Kidney capillary endothelial cell (primary cell): ENCODE measurements at regions not wholly inside any gene's neighbourhood (a gene's known extent, or its start where the extent isn't known, plus 50 kb on each side); places are given as distances from the start of the nearest gene placed in this dataset.

Source experiments
- DNase-seq: peaks from one replicate; pipeline ENCODE4 v3.0.0-alpha.2; 2018; ENCODE audit warnings: low spot score

DNA sequence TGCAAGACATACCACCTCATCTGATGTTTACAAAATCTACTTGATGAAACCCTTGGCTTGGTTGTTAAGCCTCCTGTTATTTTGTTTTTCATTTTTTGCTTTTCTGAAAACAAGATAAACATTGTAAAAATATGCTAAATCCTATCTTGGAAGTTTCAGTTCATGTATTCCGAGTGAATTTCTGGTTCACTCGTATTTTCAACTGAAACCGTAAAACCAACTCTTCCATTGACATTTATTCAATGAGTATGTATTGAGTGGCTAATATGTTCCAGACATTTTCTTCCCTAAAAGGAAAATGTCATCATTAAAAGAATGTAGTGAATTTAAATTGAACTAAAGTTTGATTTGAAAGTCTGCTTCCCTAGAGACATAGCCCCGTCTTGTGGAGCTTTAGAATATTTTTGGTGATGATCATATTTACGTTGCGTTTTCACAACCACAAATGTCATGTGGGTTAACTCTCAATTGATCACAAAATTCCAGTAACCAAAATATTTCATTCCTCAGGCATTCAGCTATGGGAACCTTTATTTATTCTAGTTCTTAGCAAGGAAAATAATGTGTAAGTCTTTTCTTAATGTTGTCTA is 204.2 kb downstream of the MBD2 start:
- DNase-seq: no peak

- DNase-seq: no peak
Observed at GRCh38 chr18:54019641-54020040, 204.8 kb downstream of the MBD2 start.

GRCh38 chr18:54013452-54013851 is 211.0 kb downstream of the MBD2 start:
- DNase-seq: no peak

DNA sequence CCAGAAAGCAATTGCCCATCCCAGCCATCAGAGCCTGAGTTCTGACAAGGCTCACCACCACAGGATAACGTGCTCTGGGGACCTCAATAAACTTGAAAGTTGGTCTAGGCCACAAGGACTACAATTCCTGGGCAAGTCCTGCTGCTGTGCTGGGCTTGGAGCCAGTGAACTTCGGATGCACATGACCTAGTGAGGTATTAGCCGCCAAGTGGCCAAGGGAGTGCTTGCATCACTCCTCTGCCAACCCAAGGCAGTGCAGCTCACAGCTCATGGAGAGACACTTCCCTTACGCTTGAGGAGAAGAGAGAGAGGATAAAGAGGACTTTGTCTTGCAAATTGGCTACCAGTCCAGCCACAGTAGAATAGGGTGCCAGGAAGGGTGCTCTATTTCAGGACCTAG is 219.6 kb downstream of the MBD2 start:
- DNase-seq: no peak

GRCh38 chr18:54003195-54003594 is 221.3 kb downstream of the MBD2 start:
- DNase-seq: no peak

GRCh38 chr18:53997064-53997463 is 227.4 kb downstream of the MBD2 start:
- DNase-seq: no peak

- no peak for DNase-seq
Observed at GRCh38 chr18:53994016-53994415, 230.5 kb downstream of the MBD2 start.

DNA sequence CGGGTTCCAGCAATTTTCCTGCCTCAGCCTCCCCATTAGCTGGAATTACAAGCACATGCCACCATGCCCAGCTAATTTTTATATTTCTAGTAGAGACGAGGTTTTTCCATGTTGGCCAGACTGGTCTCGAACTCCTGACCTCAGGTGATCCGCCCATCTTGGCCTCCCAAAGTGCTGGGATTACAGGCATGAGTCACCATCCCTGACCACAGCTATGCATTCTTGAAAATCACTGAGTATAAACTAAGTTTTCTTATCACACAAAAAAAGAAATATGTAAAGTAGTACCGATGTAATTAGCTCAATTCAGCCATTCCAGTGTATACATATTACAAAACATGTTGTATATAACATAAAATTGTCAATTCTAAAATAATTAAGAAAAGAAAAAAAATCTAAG is 232.7 kb downstream of the MBD2 start:
- no peak for DNase-seq

DNA sequence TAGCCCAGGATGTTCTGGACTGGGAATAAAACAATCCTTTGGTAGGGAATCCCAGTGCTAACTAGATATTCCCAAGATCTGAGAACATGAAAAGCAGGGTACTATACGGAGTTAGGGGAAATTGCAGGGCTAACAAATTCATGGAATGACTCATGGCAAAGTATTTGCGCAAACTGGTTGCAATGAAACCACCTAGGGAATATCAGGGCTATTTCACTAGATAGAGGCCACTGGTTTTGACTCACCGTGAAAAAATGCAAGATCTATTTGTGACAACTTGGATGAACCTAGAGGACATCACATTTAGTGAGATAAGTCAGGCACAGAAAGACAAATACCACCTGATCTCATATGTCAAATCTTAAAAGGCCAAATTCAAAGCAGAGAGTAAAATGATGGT is 233.3 kb downstream of the MBD2 start:
- no peak for DNase-seq

GRCh38 chr18:53990485-53990884 is 234.0 kb downstream of the MBD2 start:
- no peak for DNase-seq

DNA sequence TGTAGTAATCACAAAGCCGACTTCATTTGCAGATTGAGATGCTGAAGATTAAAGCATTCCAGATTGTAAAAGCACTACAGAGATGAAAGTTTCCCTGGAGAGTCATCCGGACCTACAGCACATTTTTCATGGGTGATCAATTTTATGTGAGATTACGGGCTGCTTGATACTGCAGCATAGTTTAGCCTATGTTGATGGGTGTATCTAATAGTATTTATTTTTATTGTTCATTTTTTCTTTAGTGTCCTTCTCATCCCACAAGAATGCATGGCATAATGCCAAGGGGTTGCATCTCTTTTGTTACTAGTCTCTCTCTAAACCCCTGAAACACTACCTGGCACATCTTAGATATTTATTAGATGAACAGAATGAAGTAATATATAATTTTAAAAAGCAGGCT is 240.4 kb downstream of the MBD2 start:
- DNase-seq: no peak

DNA sequence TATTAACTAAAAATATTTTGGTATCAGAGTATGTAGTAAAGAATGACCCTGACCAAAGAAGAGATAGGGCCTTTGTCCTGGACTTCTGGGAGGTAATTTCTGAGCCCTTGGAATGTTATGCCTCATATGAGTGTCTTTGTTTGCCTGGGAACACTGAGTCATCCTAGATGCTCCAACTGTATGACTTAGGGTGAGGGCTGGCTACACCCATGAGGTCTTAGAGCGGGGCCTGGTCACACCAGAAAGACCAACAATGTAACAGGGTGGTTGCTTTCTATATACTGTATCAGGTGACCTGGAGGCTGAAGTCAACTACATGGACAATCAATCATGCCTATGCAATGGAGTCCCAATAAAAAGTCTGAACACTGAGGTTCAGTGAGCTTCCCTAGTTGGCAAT is 253.1 kb downstream of the MBD2 start:
- DNase-seq: no peak

DNA sequence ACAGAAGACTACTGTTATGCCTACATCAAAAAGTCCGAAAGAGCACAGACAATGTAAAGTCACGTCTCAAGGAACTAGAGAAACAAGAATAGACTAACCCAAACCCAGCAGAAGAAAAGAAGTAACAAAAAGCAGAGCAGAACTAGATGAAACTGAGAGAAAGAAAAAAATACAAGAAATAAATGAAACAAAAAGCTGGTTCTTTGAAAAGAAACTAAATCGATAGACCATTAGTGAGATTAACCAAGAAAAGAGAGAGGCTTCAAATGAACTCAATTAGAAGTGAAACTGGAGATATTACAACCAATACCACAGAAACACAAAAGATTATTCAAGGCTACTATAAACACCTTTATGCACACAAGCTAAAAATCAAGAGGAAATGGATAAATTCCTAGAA is 271.8 kb downstream of the MBD2 start:
- DNase-seq: no peak

DNA sequence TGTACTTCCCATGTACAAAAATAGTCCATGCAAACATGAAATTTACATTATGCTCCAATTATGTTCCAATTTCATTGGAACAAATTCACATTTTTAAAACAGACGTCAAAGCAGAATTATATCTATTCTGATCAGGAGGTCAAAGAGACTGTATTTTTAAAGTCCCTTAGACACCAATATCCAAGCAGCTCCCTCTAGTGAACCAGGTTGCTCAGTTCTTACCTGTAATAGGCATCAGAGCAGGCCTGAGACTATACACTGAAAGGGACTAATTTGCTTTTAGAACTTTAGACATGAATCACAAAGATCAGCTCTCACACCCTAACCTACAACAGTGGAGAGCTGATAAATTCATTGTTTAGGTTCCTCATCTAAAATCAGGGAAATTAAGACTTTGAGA is 273.9 kb downstream of the MBD2 start:
- DNase-seq: no peak

DNA sequence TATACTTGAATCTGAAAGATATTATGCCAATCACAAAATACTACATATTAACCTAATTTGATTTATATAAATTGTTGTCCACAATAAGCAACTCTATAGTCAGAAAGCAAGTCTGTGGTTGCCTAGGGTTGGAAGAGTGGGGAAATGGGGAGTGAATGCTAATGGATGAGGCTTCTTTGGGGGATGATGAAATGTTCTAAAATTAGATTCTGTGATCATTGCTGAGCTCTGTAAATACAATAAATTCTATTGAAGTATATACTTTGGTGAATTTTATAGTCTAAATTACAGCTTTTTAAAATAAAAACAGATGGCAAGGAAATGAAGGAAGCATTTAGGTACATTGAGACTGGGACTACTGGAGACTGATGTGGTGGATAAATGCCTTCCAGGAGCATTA is 275.5 kb downstream of the MBD2 start:
- no peak for DNase-seq

GRCh38 chr18:53947092-53947640 is 277.3 kb downstream of the MBD2 start:
- no peak for DNase-seq

DNA sequence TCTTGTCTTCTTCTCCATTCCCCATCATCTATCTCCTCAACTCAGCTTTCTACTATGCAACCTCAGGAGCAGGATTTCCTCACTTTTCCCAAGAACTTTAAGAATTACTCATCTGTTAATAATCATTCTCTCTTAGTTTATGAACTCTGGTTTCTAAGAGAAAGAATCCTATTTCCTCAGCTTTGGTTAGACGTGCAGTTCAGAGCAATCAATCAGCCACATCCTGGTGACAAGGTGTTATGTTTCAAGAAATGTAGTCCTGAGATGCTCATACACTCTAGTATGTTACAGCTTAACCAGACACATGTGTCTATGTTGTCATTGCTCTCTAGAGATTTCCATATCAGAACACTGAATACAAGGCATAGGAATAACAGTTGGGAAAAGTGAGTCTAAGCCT is 277.9 kb downstream of the MBD2 start:
- no peak for DNase-seq

DNA sequence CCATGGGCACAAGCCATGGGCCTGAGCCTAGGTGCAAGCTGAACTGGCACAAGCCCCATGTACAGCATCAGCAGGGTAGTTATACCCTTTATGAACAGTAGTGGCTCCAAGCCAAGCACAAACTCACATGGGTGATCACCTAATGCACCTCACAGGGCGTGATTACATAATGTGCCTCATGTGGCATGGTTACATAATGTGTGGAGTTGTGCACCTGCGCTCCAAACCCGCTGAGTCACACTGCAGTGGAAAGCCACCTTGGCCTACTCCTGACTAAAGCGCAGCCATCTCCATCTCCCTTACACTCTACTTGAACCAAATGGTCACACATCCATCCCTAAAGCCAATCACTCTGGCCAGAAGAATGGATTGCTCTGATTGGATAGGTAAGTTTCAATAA is 279.7 kb downstream of the MBD2 start:
- no peak for DNase-seq

GRCh38 chr18:53943326-53943860 is 281.1 kb downstream of the MBD2 start:
- no peak for DNase-seq

DNA sequence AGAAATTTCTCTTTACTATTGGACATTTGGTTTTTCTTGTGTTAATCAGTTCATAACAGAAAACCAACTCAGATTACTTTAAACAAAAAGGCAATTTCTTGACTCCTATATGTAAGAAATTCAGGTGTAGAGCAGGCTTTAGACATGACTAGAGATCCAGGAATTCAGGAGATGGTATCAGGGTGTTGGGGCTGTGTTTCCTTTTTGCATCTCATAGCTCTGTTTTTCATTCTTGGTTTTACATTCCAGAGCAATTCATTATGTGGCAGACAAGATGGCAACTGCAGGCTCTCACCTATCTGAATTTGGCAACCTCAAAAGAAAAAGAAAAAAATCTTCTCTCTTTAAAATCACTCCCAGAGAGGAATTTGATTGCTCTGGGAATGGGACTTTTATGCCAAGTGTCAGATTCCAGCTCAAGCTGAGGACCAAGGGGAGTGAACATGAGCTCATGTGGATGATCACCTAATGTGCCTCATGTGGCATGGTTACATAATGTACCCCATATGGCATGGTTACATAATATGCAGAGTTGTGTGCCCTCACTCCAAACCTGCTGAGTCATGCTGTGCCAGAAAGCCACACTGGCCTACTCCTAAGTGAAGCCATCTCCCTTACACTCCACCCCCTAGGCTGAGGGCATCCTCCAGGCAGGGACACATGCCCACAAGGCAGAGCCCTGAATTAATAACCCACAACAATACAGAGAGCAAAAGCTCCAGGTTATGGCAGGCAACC is 282.7 kb downstream of the MBD2 start:
- no peak for DNase-seq

DNA sequence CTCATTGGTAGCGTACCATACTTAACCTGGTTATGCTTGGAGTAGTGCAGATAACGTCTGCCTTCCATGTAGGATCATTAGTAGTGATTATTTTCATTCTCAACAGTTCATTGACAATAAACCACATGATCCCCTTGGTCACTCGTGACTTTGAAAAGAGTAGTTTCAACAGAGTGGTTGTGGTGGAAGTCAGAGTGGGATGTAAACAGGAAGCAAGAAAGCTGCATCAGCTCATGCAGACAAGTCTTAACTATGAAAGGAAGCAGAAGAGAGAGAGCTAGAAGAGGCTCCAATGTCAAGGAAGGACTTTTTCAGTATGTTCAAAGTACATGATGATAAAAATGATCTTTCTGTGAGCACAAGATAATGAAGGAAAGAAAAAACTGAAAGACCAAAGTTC is 287.4 kb downstream of the MBD2 start:
- DNase-seq: no peak

GRCh38 chr18:53935803-53936202 is 288.7 kb downstream of the MBD2 start:
- DNase-seq: no peak

DNA sequence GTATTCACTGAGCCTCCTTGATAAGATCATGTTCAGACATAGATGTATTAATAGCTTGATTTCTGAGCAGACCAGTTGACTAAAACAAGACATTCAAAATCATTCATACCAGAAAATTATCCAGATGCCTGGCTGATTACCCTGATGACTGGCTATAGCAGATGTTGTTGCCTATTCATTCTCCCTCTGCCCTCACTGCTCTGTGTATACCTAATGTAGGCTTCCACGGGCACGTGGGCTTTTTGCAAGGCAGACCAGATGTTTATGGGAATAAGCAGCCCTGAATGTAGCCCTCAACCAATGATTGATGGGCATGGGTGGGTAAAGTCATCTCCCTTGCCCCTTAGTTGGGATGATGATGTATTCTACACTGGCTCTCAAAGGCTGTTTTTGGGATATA is 289.1 kb downstream of the MBD2 start:
- no peak for DNase-seq
